ENCODE measurements at regions not wholly inside any gene's neighbourhood (a gene's known extent, or its start where the extent isn't known, plus 50 kb on each side); places are given as distances from the start of the nearest gene placed in this dataset.
"Not testable (repeated sequence)": the region's sequence is repeated elsewhere in the genome, so short reads cannot be mapped to it uniquely, and the experiment has no call there.

GRCh38 chr2:242029422-242030225 is 160.1 kb downstream of the RTP5 start:
- DNase-seq (ENCODE audit: low read depth), result no peak

DNA sequence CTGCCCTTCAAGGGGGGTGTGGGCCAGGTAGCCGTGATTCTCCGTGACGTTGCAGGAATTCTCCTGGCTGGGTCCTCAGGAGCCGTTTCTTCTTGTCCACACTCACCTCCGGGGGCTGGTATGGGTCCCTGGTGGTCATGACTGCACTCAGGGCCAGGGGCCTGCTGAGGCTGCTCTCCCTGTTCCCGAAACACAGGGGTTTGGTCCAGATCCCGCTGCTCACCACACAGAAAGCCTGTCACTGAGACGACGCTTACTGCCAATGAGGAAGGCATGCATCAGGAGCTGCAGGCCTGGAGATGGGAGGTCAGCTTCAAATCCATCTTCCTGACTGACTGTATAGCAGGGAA is 160.7 kb downstream of the RTP5 start:
- DNase-seq (ENCODE audit: low read depth), result no peak

- DNase-seq (ENCODE audit: low read depth), result no peak
Measured at GRCh38 chr2:242030858-242031257, 161.3 kb downstream of the RTP5 start.

DNA sequence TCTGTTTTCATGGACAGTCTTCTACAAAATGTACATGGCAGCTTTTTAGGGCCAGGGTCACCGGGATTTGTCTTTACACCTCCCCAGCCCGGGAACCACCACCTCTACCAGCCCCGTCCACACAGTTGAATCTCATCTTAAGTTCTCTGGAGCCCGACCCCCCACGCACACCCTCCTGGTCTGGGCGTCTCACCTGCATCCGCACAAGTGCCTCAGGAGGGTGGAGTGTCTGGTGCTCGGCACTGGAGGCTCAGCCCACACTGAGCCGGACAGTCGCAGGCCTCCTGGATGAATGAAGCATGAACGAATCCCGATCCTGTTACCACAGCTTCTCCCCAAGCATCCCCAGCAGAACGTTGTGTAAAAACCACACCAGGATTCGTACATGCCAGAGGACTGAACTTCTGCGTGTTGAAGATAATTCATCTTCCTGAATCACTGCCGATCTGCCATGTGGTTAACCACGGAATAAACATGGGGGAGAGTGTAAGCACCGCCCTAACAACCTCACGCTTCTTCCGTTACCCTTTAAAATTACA is 162.0 kb downstream of the RTP5 start:
- DNase-seq (ENCODE audit: low read depth), result peak; percentile 21

DNA sequence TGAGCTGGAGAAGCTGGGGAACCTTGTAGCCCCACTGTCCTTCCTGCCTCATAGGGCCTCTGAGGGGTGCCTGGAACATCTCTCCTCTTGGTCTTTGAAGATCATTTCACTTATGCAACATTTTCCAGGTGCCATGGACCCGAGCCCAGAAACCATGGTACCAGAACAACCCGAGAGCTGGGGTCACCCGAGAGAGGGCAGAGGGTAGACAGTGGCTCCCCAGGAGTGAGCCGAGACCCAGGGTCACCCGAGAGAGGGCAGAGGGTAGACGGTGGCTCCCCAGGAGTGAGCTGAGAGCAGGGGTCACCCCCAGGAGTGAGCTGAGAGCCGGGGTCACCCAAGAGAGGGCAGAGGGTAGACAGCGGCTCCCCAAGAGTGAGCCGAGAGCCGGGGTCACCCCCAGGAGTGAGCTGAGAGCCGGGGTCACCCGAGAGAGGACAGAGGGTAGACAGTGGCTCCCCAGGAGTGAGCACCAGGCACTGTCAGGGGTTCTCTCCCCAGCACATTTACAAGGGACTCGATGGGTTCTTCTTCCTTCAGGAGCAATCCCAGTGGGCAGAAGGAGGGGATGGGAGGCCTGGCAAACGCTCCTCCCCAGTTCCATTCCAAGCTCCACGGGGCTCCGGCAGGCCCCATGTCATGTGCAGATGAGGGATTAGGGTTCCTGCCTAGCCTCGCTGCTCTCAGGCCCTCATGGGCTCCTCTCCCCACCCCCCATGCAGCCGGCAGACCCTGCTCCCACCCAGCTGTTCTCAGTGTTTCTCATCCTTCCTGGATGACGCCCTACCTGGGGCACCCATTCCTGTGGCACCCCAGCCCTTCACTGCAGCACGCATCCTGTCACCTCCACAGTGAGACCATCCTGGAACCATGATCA is 163.5 kb downstream of the RTP5 start:
- no peak for DNase-seq (ENCODE audit: low read depth)

- DNase-seq (ENCODE audit: low read depth), result no peak
Measured at GRCh38 chr2:242034138-242034537, 164.6 kb downstream of the RTP5 start.

- DNase-seq (ENCODE audit: low read depth), result no peak
Measured at GRCh38 chr2:242034996-242035814, 165.7 kb downstream of the RTP5 start.

- no peak for DNase-seq (ENCODE audit: low read depth)
Measured at GRCh38 chr2:242035858-242036652, 166.5 kb downstream of the RTP5 start.

DNA sequence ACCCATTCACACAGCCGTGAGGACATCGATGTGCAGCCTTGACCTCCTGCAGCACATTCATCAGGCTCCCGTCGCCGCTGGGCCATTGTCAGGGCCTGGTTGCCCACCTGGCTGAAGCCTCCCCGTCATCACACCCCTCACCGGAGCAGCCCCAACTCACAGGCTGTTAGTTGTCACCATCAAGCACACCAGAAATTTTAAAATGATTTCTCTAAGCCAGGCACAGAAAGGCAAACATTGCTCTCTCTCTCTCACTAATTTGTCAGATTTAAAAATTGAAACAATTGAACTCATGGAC is 167.1 kb downstream of the RTP5 start:
- DNase-seq (ENCODE audit: low read depth), result no peak

DNA sequence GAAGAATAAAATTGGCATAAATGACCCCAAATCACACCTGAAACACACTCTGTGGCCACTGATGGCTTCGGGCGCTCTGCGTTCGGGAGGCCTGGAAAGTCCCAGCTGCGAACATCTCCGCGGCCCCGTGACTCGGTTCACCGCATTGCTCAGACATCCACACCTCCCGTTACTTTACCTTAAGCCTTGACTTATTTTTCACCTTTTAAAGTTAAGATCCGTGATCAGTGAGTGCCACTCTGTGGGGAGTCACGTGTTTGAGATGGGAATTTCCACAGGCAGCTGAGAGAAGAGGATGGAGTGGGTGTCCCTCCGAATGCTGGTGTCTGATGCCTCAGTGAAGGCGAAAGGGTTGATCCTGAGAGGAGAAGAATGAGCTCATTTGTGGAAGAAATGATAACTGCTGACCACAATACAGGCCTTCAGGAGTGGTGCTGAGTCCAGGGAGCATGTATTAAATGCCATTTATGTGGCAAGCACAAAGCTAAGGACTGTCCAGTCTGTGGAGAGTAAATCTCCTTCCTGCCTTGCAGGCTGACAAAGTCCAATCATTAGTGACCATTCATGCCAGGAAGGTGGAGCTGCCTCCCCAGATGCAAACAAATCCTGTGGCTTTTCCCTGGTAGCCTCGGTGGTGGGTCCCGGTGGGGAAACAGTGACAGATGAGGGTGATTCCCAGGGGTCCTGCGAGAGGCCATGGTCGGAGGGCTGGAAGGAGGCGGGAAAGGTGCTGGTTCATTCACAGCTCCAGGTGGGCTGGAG is 168.8 kb downstream of the RTP5 start:
- DNase-seq (ENCODE audit: low read depth), result no peak

DNA sequence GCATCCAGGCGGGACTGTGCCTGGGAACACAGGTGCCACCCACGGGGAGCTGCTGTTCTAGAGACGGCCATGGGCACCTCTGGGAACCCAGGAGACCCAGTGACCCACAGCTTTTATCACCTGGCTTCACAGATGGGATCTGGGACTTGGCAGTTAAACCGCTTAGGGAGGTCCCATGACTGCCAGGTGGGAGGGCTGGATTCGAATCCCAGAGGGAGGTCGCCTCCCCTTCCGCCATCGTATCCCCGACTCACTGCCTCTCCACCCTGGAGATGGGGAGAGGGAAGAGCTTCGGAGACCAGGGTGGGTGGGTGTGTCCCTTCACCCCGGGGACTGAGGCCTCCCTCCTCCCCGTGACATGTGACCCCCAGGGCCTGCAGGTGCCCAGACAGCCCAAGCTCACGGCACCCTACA is 169.4 kb downstream of the RTP5 start:
- DNase-seq (ENCODE audit: low read depth), result no peak

DNA sequence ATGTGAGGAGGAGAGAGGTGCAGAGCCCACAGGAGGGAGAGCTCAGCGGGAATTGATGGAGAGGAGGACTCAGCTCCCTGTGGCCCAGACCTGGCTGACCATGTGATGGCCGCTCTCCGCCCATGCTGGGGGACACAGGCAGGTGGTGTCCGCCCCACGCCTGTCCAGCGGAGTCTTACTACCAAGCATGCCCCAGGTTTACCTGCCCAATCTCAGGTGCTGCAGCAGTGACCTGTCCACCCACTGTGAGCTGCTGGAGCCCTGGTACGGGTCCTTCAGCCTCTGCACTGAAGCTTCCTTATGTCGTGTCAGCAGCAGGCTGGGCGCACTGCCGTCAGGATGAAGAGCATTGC is 170.8 kb downstream of the RTP5 start:
- DNase-seq (ENCODE audit: low read depth), result no peak

DNA sequence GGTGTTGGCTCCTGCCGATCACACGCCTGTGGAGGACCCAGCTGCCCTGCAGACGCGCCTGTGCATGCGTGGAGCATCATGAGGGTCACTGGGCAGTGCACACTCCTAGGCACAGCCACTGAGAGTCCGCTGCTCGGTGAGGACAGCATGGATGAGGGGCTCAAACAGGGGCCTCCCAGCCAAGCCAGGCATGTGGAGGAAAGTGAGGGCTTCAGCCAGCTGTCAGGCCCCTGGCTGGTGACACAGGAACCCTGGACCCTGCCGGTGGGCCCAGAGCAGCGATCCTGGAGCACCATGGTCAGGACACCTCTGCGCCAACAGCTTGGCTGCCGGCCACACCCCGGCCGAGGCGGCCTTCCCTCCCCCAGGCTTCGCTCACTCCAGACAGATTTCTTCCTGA is 171.2 kb downstream of the RTP5 start:
- no peak for DNase-seq (ENCODE audit: low read depth)

- no peak for DNase-seq (ENCODE audit: low read depth)
Measured at GRCh38 chr2:242041816-242042215, 172.3 kb downstream of the RTP5 start.

DNA sequence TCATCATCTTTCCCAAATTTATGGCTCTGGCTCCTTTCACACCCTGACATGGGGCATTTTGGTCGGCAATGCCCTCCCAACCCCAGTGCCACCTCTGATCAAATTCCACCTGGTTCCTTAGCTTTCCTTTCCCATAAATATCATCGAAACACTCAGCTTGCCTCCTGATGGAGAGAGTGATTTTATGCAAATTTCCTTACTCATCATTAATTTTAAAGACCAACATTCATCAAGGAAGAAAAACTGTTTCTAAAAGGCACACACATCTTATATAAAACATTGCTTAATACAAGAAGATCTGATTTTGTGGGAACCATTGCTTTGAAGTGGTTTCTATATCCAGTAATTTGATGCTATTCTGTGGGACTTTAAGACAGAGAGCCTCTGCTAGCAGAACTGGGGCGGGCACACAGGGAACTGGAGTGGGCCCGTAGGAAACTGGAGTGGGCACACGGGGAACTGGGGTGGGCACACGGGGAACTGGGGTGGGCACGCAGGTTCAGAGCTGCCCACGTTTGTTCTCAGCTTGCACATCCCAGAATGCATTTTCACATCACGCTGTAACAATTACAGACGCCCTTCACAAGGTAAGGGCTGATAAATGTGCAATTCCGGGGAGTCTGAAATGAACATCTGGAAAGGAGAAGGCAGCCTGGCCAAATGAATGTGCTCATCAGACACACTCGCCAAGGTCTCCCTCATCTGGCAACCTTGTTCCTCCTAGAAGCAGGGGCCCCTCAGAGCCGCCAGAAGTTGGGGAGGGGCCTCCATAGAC is 174.2 kb downstream of the RTP5 start:
- no peak for DNase-seq (ENCODE audit: low read depth)

DNA sequence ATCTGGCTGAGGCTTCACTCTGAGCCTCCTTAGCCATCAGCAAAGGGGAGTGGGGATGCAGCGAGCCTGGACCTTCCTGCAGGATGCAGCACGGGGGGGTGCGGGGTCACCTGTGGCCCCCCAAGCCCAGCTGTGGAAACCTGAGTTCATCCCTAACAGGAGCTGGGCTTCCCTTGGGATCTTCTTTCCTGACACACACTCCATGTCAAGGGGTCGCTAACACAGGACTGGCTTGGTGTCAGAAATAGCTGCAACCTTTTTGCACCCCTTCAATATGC is 174.7 kb downstream of the RTP5 start:
- DNase-seq (ENCODE audit: low read depth), result no peak

- DNase-seq (ENCODE audit: low read depth), result not testable (repeated sequence)
Measured at GRCh38 chr2:242045596-242046144, 176.1 kb downstream of the RTP5 start.

DNA sequence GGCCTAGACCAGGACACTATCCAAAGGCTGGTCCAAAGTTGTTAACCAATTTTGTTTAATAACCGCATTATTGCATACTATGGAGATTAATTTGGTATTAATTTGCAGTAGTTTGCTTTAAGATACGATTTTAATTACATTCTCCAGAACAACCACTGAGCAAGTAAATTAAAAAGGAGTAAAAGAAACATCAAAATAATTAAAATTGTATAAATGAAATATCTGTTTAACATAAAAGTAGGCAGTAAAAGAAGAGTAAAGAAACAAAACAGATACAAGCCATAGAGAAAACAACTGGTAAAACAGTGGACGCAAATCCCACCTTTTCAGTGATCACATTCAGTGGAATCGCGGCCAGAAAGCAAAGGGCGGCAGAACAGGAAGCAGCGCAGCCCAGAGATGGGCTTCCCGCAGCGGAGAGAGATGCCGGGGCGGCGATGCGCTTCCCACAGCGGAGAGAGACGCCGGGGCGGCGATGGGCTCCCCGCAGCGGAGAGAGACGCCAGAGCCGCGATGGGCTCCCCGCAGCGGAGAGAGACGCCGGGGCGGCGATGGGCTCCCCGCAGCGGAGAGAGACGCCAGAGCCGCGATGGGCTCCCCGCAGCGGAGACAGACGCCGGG is 176.8 kb downstream of the RTP5 start:
- DNase-seq (ENCODE audit: low read depth), result no peak

DNA sequence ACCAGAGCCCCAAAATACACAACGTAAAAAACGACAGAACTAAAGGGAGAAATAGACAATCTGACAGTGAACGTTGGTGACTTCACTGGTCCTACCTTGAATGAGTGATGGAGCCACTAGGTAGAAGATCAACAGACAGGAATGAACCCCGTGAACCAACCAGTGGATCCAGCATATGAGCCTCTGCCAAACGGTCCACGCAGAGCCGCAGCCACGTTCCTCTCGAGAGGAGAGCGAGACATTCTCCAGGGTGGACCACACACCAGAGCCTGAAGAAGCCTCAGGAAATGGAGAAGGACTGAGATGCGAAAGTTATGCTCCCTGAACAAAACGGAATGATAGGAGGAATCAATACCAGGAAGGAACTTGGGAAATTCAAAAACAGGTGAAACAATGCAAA is 178.4 kb downstream of the RTP5 start:
- DNase-seq (ENCODE audit: low read depth), result no peak

- DNase-seq (ENCODE audit: low read depth), result no peak
Measured at GRCh38 chr2:242048479-242048878, 178.9 kb downstream of the RTP5 start.

Measured in stimulated activated CD8-positive, alpha-beta memory T cell treated with anti-CD3 and anti-CD28 coated beads, Interleukin-7, amount 100 ng/mL, for 24 hours (primary cell).